Ascending aorta (tissue), 2 donors: ENCODE measurements at regions not wholly inside any gene's neighbourhood (a gene's known extent, or its start where the extent isn't known, plus 50 kb on each side); places are given as distances from the start of the nearest gene placed in this dataset.

Source experiments
- DNase-seq, 2 donors: peaks; one replicate each; pipeline ENCODE4 v3.0.0-alpha.2; 2019; ENCODE audit warnings: low spot score in 2 of 2
- H3K27ac ChIP-seq, 2 donors: fragments of 200-600 bp; sonication (generic); one replicate each; pipeline ENCODE4 v1.5.1; 2016 to 2017; ENCODE audit warnings: mild to moderate bottlenecking in 1 of 2
- H3K27me3 ChIP-seq: fragments of 200-600 bp; sonication (generic); one replicate; pipeline ENCODE4 v1.5.1; 2017
- H3K36me3 ChIP-seq, 2 donors: fragments of 200-600 bp; sonication (generic); one replicate each; pipeline ENCODE4 v1.5.1; 2016
- H3K4me1 ChIP-seq, 2 donors: fragments of 200-600 bp; sonication (generic); one replicate each; pipeline ENCODE4 v1.5.1; 2016 to 2017; ENCODE audit warnings: mild to moderate bottlenecking in 1 of 2
- H3K4me3 ChIP-seq, 2 donors: fragments of 200-600 bp; sonication (generic); one replicate each; pipeline ENCODE4 v1.5.1; 2016 to 2017; ENCODE audit warnings: mild to moderate bottlenecking in 1 of 2
- H3K9me3 ChIP-seq, 2 donors: fragments of 200-600 bp; sonication (generic); one replicate each; pipeline ENCODE4 v1.5.1; 2016
- CTCF ChIP-seq, 3 experiments: fragments of 200-600 bp in 2 of 3; fragments of 450-650 bp in 1 of 3; sonication (generic) in 2 of 3; IDR thresholded peaks; one replicate each; pipeline ENCODE4 v1.5.1; 2016 to 2019; ENCODE audit warnings: antibody characterized with exemption in 3 of 3, mild to moderate bottlenecking in 1 of 3, moderate library complexity in 1 of 3
- intact Hi-C: fragments of 100-400 bp; cut with DNase I; formaldehyde crosslinking; loops from one replicate; pipeline ENCODE4 v1.15.1; 2023

- no peak for DNase-seq
- Histone ChIP-seq H3K9me3 (no peaks in the 10 kb centered on the region), H3K4me3 (no peak overlapping the region), H3K36me3 (no peaks in the 10 kb centered on the region), H3K27ac (no peak overlapping the region), H3K4me1 (no peaks in the 10 kb centered on the region), H3K27me3 (no peaks in the 10 kb centered on the region)
- intact Hi-C loops, result no loop called here
- no peak for TF ChIP-seq CTCF (IDR thresholded peaks at IDR 0.05)
These were observed 152.6 kb upstream of the LHX1 start for GRCh38 chr17:36784633-36785032.

- Histone ChIP-seq H3K4me1 (no peaks in the 10 kb centered on the region), H3K27me3 (no peaks in the 10 kb centered on the region), H3K9me3 (no peaks in the 10 kb centered on the region), H3K36me3 (no peaks in the 10 kb centered on the region), H3K27ac (no peak overlapping the region), H3K4me3 (no peak overlapping the region)
- intact Hi-C loops, result no loop called here
- no peak for TF ChIP-seq CTCF (IDR thresholded peaks at IDR 0.05)
- DNase-seq, result no peak
These were observed 150.4 kb upstream of the LHX1 start for GRCh38 chr17:36786867-36787266.

GRCh38 chr17:36791150-36791941 is 145.9 kb upstream of the LHX1 start:
- intact Hi-C loops, result no loop called here
- DNase-seq, result no peak
- Histone ChIP-seq H3K4me1 (no peaks in the 10 kb centered on the region), H3K27me3 (no peaks in the 10 kb centered on the region), H3K27ac (no peak overlapping the region), H3K36me3 (no peaks in the 10 kb centered on the region), H3K9me3 (no peaks in the 10 kb centered on the region), H3K4me3 (no peak overlapping the region)
- no peak for TF ChIP-seq CTCF (IDR thresholded peaks at IDR 0.05)

GRCh38 chr17:36791942-36792475 is 145.3 kb upstream of the LHX1 start:
- H3K36me3 ChIP-seq, result no peaks in the 10 kb centered on the region
- no peak for DNase-seq

GRCh38 chr17:36792849-36793248 is 144.4 kb upstream of the LHX1 start:
- H3K9me3 ChIP-seq, result no peaks in the 10 kb centered on the region
- H3K27me3 ChIP-seq, result no peaks in the 10 kb centered on the region
- no peak overlapping the region for H3K4me3 ChIP-seq
- H3K4me1 ChIP-seq, result no peaks in the 10 kb centered on the region
- no peak for TF ChIP-seq CTCF (IDR thresholded peaks at IDR 0.05)
- no peak overlapping the region for H3K27ac ChIP-seq
- intact Hi-C loops, result no loop called here
- no peaks in the 10 kb centered on the region for H3K36me3 ChIP-seq
- no peak for DNase-seq

More at GRCh38 chr17:36791942-36792475, 145.3 kb upstream of the LHX1 start:
- intact Hi-C loops, result no loop called here
- no peak overlapping the region for H3K4me3 ChIP-seq
- H3K27ac ChIP-seq, result no peak overlapping the region
- no peaks in the 10 kb centered on the region for H3K4me1 ChIP-seq
- H3K27me3 ChIP-seq, result no peaks in the 10 kb centered on the region
- no peaks in the 10 kb centered on the region for H3K9me3 ChIP-seq
- TF ChIP-seq CTCF (IDR thresholded peaks at IDR 0.05), result no peak
